A549 (cell line): ENCODE measurements at regions not wholly inside any gene's neighbourhood (a gene's known extent, or its start where the extent isn't known, plus 50 kb on each side); places are given as distances from the start of the nearest gene placed in this dataset.

Source experiments
- ATAC-seq, 2 experiments: fragments of 200-7000 bp in 1 of 2; fragments of >200 bp in 1 of 2; cut with Nextera tagmentation in 1 of 2; cut with Tn5 transposase in 1 of 2; 3 replicates each; pipeline versions ENCODE4 v1.8.0 to v1.9.1; 2018 to 2020; ENCODE audit warnings: mild to moderate bottlenecking in 1 of 2, moderate library complexity in 1 of 2
- CTCF ChIA-PET: fragments of 300-600 bp; sonication (Branson Sonifier 250); formaldehyde crosslinking; extraction: SDS; loops from one replicate; lab custom pipeline; 2021; ENCODE audit warnings: antibody characterized with exemption, inconsistent platforms; lab: Yijun Ruan, JAX
- POLR2A ChIA-PET: fragments of 350-600 bp; formaldehyde crosslinking; extraction: SDS; loops from one replicate; lab custom pipeline; 2021; ENCODE audit warnings: antibody characterized with exemption, inconsistent platforms; lab: Yijun Ruan, JAX
- DNase-seq, 2 experiments: peaks; one replicate each; pipeline versions ENCODE4 v3.0.0 to v3.0.0-alpha.2; 2011 to 2016; ENCODE audit warnings: low read depth in 1 of 2, low spot score in 1 of 2
- FAIRE-seq: peaks from 2 replicates; lab custom pipeline; 2011; peaks lifted over from hg19 to GRCh38; lab: Jason Lieb, UNC
- H3K27ac ChIP-seq, 2 experiments: fragments of >200 bp; sonication (Bioruptor Twin); formaldehyde crosslinking; 3 replicates each; pipeline ENCODE4 v1.5.1; 2016 to 2017
- H3K4me1 ChIP-seq: fragments of >200 bp; sonication (Bioruptor Twin); formaldehyde crosslinking; 3 replicates; pipeline ENCODE4 v1.6.1; 2016
- H3K4me2 ChIP-seq: fragments of >200 bp; sonication (Bioruptor Twin); formaldehyde crosslinking; 3 replicates; pipeline ENCODE4 v1.6.1; 2016
- H3K4me3 ChIP-seq: fragments of >200 bp; sonication (Bioruptor Twin); formaldehyde crosslinking; 3 replicates; pipeline ENCODE4 v1.5.1; 2016
- H3K9me3 ChIP-seq: fragments of >200 bp; sonication (Bioruptor Twin); formaldehyde crosslinking; 3 replicates; pipeline ENCODE4 v1.6.1; 2016
- BCL3 ChIP-seq: fragments of >200 bp; sonication (Bioruptor Twin); formaldehyde crosslinking; IDR thresholded peaks from 3 replicates; pipeline ENCODE4 v1.6.1; 2016
- BHLHE40 ChIP-seq: IDR thresholded peaks from 2 replicates; pipeline ENCODE4 v1.6.1; 2012; ENCODE audit warnings: low read depth, low read length, inconsistent platforms
- CHD2 ChIP-seq: fragments of 150-350 bp; IDR thresholded peaks from 2 replicates; pipeline ENCODE4 v1.6.1; 2014; ENCODE audit warnings: low read length; ENCODE audit not compliant: partially characterized antibody
- EHF ChIP-seq: fragments of 250-450 bp; sonication (Bioruptor Pico); IDR thresholded peaks from 2 replicates; pipeline ENCODE4 v1.5.0; 2020; ENCODE audit warnings: mild to moderate bottlenecking
- ESRRA ChIP-seq: fragments of 150-350 bp; IDR thresholded peaks from 2 replicates; pipeline ENCODE4 v1.6.1; 2014; ENCODE audit warnings: mild to moderate bottlenecking, low read length, borderline replicate concordance
- FOXS1 ChIP-seq: fragments of 250-450 bp; sonication (Bioruptor Pico); IDR thresholded peaks from 2 replicates; pipeline ENCODE4 v1.5.0; 2020; ENCODE audit warnings: mild to moderate bottlenecking, moderate library complexity
- HDAC2 ChIP-seq: fragments of 200-600 bp; sonication (generic); IDR thresholded peaks from 2 replicates; pipeline ENCODE4 v1.6.1; 2016
- HEYL ChIP-seq: fragments of 250-450 bp; sonication (Bioruptor Pico); IDR thresholded peaks from 2 replicates; pipeline ENCODE4 v1.8.0; 2021; ENCODE audit warnings: mild to moderate bottlenecking, moderate library complexity
- HMGXB4 ChIP-seq: fragments of 250-450 bp; sonication (Bioruptor Pico); IDR thresholded peaks from 2 replicates; pipeline ENCODE4 v1.5.0; 2021; ENCODE audit warnings: mild to moderate bottlenecking, moderate library complexity, borderline replicate concordance
- KDM5A ChIP-seq: fragments of 200-600 bp; sonication (generic); IDR thresholded peaks from 2 replicates; pipeline ENCODE4 v1.6.1; 2016; ENCODE audit warnings: antibody characterized with exemption, mild to moderate bottlenecking
- MAFK ChIP-seq: fragments of 450-650 bp; IDR thresholded peaks from 2 replicates; pipeline ENCODE4 v1.6.1; 2014; ENCODE audit not compliant: partially characterized antibody
- MAZ ChIP-seq: fragments of 150-350 bp; IDR thresholded peaks from 2 replicates; pipeline ENCODE4 v1.6.1; 2014; ENCODE audit warnings: antibody characterized with exemption, low read depth, low read length, borderline replicate concordance
- NPAS2 ChIP-seq: fragments of 250-450 bp; sonication (Bioruptor Pico); IDR thresholded peaks from 2 replicates; pipeline ENCODE4 v1.8.0; 2022; ENCODE audit warnings: mild to moderate bottlenecking, moderate library complexity, borderline replicate concordance
- RARB ChIP-seq: fragments of 250-450 bp; sonication (Bioruptor Pico); IDR thresholded peaks from 2 replicates; pipeline ENCODE4 v1.8.0; 2021; ENCODE audit warnings: mild to moderate bottlenecking, moderate library complexity
- RNF2 ChIP-seq: fragments of 200-600 bp; sonication (generic); IDR thresholded peaks from 2 replicates; pipeline ENCODE4 v1.6.1; 2016; ENCODE audit warnings: low read depth, mild to moderate bottlenecking, antibody characterized with exemption, moderate library complexity, borderline replicate concordance
- USF2 ChIP-seq: fragments of 450-650 bp; IDR thresholded peaks from 2 replicates; pipeline ENCODE4 v1.6.1; 2014; ENCODE audit warnings: antibody characterized with exemption
- ZNF302 ChIP-seq: fragments of 250-450 bp; sonication (Bioruptor Pico); IDR thresholded peaks from 2 replicates; pipeline ENCODE4 v1.9.0; 2021; ENCODE audit warnings: inconsistent platforms, mild to moderate bottlenecking, moderate library complexity
- WGBS: methylation state at CpG from one replicate; pipeline ENCODE4 v1.1.6; 2017; ENCODE audit errors: missing lambda C conversion rate; 5-methylcytosine and 5-hydroxymethylcytosine counted together
- TF ChIP-seq, protein P1 (sequence below): fragments of 200-600 bp; sonication (generic); IDR thresholded peaks from 2 replicates; pipeline ENCODE4 v1.6.1; 2016; ENCODE audit warnings: antibody characterized with exemption, mild to moderate bottlenecking, moderate library complexity

DNA sequence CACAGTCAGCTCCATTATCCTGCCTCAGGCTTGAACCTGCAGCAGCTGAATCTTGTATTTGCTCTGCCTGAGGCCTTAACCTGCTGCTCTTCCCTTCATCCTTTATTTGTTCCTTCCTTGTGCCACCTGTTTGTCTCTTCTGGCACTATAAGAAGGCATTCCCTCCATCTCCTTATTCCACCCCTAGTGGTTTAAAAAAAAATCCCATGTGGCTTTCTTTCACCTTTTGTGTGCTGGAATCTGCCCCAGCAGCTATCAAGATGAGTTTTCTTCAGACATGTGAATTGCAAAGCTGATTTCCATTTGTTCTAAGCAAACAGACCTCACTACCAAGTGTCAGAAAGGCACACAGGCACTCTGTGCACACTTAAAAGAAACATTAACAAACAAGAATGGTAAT lies 294.6 kb downstream of the TTLL7 start (continued):
- TF ChIP-seq HMGXB4 (CRISPR knock-in tag), result no peak
- no peak for TF ChIP-seq HDAC2
- TF ChIP-seq MAFK, result no peak

GRCh38 chr1:83702356-83702755 lies 296.6 kb downstream of the TTLL7 start:
- no peak for TF ChIP-seq FOXS1
- no peak for TF ChIP-seq ESRRA
- no peak for TF ChIP-seq HEYL
- TF ChIP-seq NPAS2, result no peak
- TF ChIP-seq EHF (CRISPR knock-in tag), result no peak
- TF ChIP-seq, all 56 proteins: peak for 0
- Histone ChIP-seq H3K4me3 (no peak overlapping the region), H3K4me1 (no peaks in the 10 kb centered on the region), H3K9me3 (no peaks in the 10 kb centered on the region), H3K4me2 (no peak overlapping the region), H3K27ac (no peak overlapping the region)
- 0% methylated on average over 1 of the region's 1 CpG for WGBS
- ChIA-PET CTCF (no interaction called here), POLR2A (no interaction called here)
- ATAC-seq (no peak), FAIRE-seq (no peak), DNase-seq (no peak)

DNA sequence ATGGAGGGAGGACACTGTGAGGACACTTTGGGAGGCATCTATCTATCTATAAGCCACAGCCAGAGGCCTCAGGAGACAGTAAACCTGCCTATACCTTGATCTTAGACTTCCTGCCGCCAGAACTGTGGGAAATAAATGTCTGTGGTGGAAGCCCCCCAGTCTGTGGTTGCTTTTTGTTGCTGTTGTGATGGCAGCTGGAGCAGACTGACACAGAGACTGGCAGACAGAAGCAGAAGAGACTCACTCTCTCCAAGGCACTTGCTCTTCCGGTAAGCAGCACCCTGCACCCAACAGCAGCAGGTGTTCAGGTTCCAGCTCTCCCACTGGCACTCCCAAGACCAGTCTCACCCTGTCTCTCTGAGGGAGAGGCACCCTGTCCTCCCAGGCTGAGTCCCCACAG lies 297.6 kb downstream of the TTLL7 start:
- ChIA-PET POLR2A (no interaction called here), CTCF (no interaction called here)
- TF ChIP-seq CHD2 (no peak), ESRRA (no peak)
- TF ChIP-seq, protein P1, sequence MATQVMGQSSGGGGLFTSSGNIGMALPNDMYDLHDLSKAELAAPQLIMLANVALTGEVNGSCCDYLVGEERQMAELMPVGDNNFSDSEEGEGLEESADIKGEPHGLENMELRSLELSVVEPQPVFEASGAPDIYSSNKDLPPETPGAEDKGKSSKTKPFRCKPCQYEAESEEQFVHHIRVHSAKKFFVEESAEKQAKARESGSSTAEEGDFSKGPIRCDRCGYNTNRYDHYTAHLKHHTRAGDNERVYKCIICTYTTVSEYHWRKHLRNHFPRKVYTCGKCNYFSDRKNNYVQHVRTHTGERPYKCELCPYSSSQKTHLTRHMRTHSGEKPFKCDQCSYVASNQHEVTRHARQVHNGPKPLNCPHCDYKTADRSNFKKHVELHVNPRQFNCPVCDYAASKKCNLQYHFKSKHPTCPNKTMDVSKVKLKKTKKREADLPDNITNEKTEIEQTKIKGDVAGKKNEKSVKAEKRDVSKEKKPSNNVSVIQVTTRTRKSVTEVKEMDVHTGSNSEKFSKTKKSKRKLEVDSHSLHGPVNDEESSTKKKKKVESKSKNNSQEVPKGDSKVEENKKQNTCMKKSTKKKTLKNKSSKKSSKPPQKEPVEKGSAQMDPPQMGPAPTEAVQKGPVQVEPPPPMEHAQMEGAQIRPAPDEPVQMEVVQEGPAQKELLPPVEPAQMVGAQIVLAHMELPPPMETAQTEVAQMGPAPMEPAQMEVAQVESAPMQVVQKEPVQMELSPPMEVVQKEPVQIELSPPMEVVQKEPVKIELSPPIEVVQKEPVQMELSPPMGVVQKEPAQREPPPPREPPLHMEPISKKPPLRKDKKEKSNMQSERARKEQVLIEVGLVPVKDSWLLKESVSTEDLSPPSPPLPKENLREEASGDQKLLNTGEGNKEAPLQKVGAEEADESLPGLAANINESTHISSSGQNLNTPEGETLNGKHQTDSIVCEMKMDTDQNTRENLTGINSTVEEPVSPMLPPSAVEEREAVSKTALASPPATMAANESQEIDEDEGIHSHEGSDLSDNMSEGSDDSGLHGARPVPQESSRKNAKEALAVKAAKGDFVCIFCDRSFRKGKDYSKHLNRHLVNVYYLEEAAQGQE, result no peak
- Histone ChIP-seq H3K4me3 (no peak overlapping the region), H3K4me2 (no peak overlapping the region), H3K27ac (no peak overlapping the region), H3K4me1 (no peaks in the 10 kb centered on the region), H3K9me3 (no peaks in the 10 kb centered on the region)
- FAIRE-seq, result no peak
- WGBS, result 6% methylated on average over 2 of the region's 2 CpGs
- no peak for DNase-seq
- no peak for ATAC-seq

- no peaks in the 10 kb centered on the region for H3K9me3 ChIP-seq
- FAIRE-seq (no peak), ATAC-seq (no peak), DNase-seq (no peak)
- no peak for TF ChIP-seq KDM5A
- TF ChIP-seq RARB (CRISPR knock-in tag), result no peak
- TF ChIP-seq ESRRA, result no peak
- no peak for TF ChIP-seq USF2
- TF ChIP-seq MAZ, result no peak
- no peak for TF ChIP-seq HMGXB4 (CRISPR knock-in tag)
- TF ChIP-seq MAFK, result no peak
- TF ChIP-seq BCL3, result no peak
- no peak for TF ChIP-seq RNF2
- no peak for TF ChIP-seq BHLHE40
- TF ChIP-seq ZNF302 (CRISPR knock-in tag), result no peak
- 3% methylated on average over 2 of the region's 2 CpGs for WGBS
- POLR2A ChIA-PET, result no interaction called here
- CTCF ChIA-PET, result no interaction called here
- H3K4me2 ChIP-seq, result no peak overlapping the region
- H3K4me1 ChIP-seq, result no peaks in the 10 kb centered on the region
- H3K4me3 ChIP-seq, result no peak overlapping the region
- H3K27ac ChIP-seq, result no peak overlapping the region
Measured at GRCh38 chr1:83698644-83699043, 300.3 kb downstream of the TTLL7 start.
